Activated CD8-positive, alpha-beta memory T cell treated with anti-CD3 and anti-CD28 coated beads, Interleukin-2, amount 50 U/mL, for 48 hours (primary cell): ENCODE measurements at regions not wholly inside any gene's neighbourhood (a gene's known extent, or its start where the extent isn't known, plus 50 kb on each side); places are given as distances from the start of the nearest gene placed in this dataset.
"Not testable (repeated sequence)": the region's sequence is repeated elsewhere in the genome, so short reads cannot be mapped to it uniquely, and the experiment has no call there.

Experiments used
- DNase-seq: peaks from one replicate; pipeline ENCODE4 v3.0.0-alpha.2; 2020

GRCh38 chr2:209086761-209087160, 337.1 kb upstream of the MAP2 start:
- no peak for DNase-seq

- DNase-seq = no peak
These were observed 332.8 kb upstream of the MAP2 start for GRCh38 chr2:209091056-209091455.

GRCh38 chr2:209094221-209094620, 329.6 kb upstream of the MAP2 start:
- no peak for DNase-seq

- no peak for DNase-seq
These were observed 328.4 kb upstream of the MAP2 start for GRCh38 chr2:209095432-209095831.

- no peak for DNase-seq
These were observed 326.7 kb upstream of the MAP2 start for GRCh38 chr2:209097168-209097567.

GRCh38 chr2:209102319-209102718, 321.5 kb upstream of the MAP2 start:
- no peak for DNase-seq

GRCh38 chr2:209113026-209113425, 310.8 kb upstream of the MAP2 start:
- DNase-seq = no peak

GRCh38 chr2:209114588-209115240, 309.1 kb upstream of the MAP2 start:
- DNase-seq = no peak

GRCh38 chr2:209121691-209122090, 302.2 kb upstream of the MAP2 start:
- DNase-seq = no peak

- DNase-seq = no peak
These were observed 298.6 kb upstream of the MAP2 start for GRCh38 chr2:209125291-209125690.

- DNase-seq = no peak
These were observed 285.8 kb upstream of the MAP2 start for GRCh38 chr2:209138079-209138478.

GRCh38 chr2:209141142-209141541, 282.7 kb upstream of the MAP2 start:
- no peak for DNase-seq

- no peak for DNase-seq
These were observed 282.0 kb upstream of the MAP2 start for GRCh38 chr2:209141818-209142217.

GRCh38 chr2:209145220-209145691, 278.6 kb upstream of the MAP2 start:
- not testable (repeated sequence) for DNase-seq

GRCh38 chr2:209145941-209146681, 277.7 kb upstream of the MAP2 start:
- DNase-seq = no peak

GRCh38 chr2:209146682-209147320, 277.0 kb upstream of the MAP2 start:
- no peak for DNase-seq

GRCh38 chr2:209147981-209148380, 275.9 kb upstream of the MAP2 start:
- no peak for DNase-seq

- no peak for DNase-seq
These were observed 262.9 kb upstream of the MAP2 start for GRCh38 chr2:209160800-209161588.

GRCh38 chr2:209162129-209162528, 261.7 kb upstream of the MAP2 start:
- DNase-seq = no peak

GRCh38 chr2:209181984-209182383, 241.9 kb upstream of the MAP2 start:
- DNase-seq = no peak

GRCh38 chr2:209186886-209187285, 237.0 kb upstream of the MAP2 start:
- not testable (repeated sequence) for DNase-seq

- no peak for DNase-seq
These were observed 234.0 kb upstream of the MAP2 start for GRCh38 chr2:209189893-209190292.

GRCh38 chr2:209191139-209191538, 232.7 kb upstream of the MAP2 start:
- DNase-seq = no peak
